Stimulated activated CD4-positive, alpha-beta T cell treated with anti-CD3 and anti-CD28 coated beads, TNF-alpha, amount 100 ng/mL, for 24 hours (primary cell): ENCODE measurements at regions not wholly inside any gene's neighbourhood (a gene's known extent, or its start where the extent isn't known, plus 50 kb on each side); places are given as distances from the start of the nearest gene placed in this dataset.

ENCODE experiments used
- DNase-seq, 3 experiments: peaks; one replicate each; pipeline ENCODE4 v3.0.0-alpha.2; 2020; ENCODE audit warnings: low read depth in 3 of 3

- DNase-seq, result no peak
Observed at GRCh38 chr3:22937536-22937935, 265.6 kb upstream of the UBE2E2 start.

GRCh38 chr3:22938739-22939138 is 264.4 kb upstream of the UBE2E2 start:
- DNase-seq, result no peak

- DNase-seq, result no peak
Observed at GRCh38 chr3:22939349-22939748, 263.8 kb upstream of the UBE2E2 start.

GRCh38 chr3:22940285-22940684 is 262.8 kb upstream of the UBE2E2 start:
- DNase-seq, result no peak

- no peak for DNase-seq
Observed at GRCh38 chr3:22942981-22943380, 260.1 kb upstream of the UBE2E2 start.

GRCh38 chr3:22947851-22948250 is 255.3 kb upstream of the UBE2E2 start:
- no peak for DNase-seq

- DNase-seq, result no peak
Observed at GRCh38 chr3:22951910-22952309, 251.2 kb upstream of the UBE2E2 start.

- DNase-seq, result no peak
Observed at GRCh38 chr3:22952860-22953259, 250.3 kb upstream of the UBE2E2 start.

GRCh38 chr3:22959593-22959992 is 243.5 kb upstream of the UBE2E2 start:
- no peak for DNase-seq

GRCh38 chr3:22960105-22960984 is 242.8 kb upstream of the UBE2E2 start:
- DNase-seq, result no peak

GRCh38 chr3:22962244-22962643 is 240.9 kb upstream of the UBE2E2 start:
- no peak for DNase-seq

GRCh38 chr3:22966349-22966748 is 236.8 kb upstream of the UBE2E2 start:
- DNase-seq, result no peak

GRCh38 chr3:22969276-22969675 is 233.9 kb upstream of the UBE2E2 start:
- DNase-seq, result no peak

- no peak for DNase-seq
Observed at GRCh38 chr3:22971497-22971896, 231.6 kb upstream of the UBE2E2 start.

GRCh38 chr3:22977042-22977441 is 226.1 kb upstream of the UBE2E2 start:
- DNase-seq, result no peak

GRCh38 chr3:22977650-22978289 is 225.4 kb upstream of the UBE2E2 start:
- no peak for DNase-seq

- no peak for DNase-seq
Observed at GRCh38 chr3:22979581-22979980, 223.5 kb upstream of the UBE2E2 start.

GRCh38 chr3:22980346-22980745 is 222.8 kb upstream of the UBE2E2 start:
- DNase-seq, result no peak

GRCh38 chr3:22981166-22981565 is 222.0 kb upstream of the UBE2E2 start:
- no peak for DNase-seq

GRCh38 chr3:22981861-22982260 is 221.3 kb upstream of the UBE2E2 start:
- DNase-seq, result no peak

GRCh38 chr3:22982981-22983587 is 220.0 kb upstream of the UBE2E2 start:
- no peak for DNase-seq

- no peak for DNase-seq
Observed at GRCh38 chr3:22986958-22987357, 216.2 kb upstream of the UBE2E2 start.

- DNase-seq, result no peak
Observed at GRCh38 chr3:22988566-22988965, 214.6 kb upstream of the UBE2E2 start.
